PC-3 (cell line): ENCODE measurements at regions not wholly inside any gene's neighbourhood (a gene's known extent, or its start where the extent isn't known, plus 50 kb on each side); places are given as distances from the start of the nearest gene placed in this dataset.
"Not testable (repeated sequence)": the region's sequence is repeated elsewhere in the genome, so short reads cannot be mapped to it uniquely, and the experiment has no call there.

ENCODE experiments used
- ATAC-seq: fragments of 200-7000 bp; cut with Tn5 transposase; 2 replicates; pipeline ENCODE4 v1.9.1; 2020; ENCODE audit warnings: mild to moderate bottlenecking, moderate library complexity
- BruUV-seq: library from RNA; stranded (reverse); fragments of 400-500 nt; replicated peaks from 2 replicates; lab custom pipeline; 2021; lab: Mats Ljungman, UMichigan
- CTCF ChIA-PET: fragments of 300-600 bp; sonication (Branson Sonifier 250); formaldehyde crosslinking; loops from one replicate; lab custom pipeline; 2022; ENCODE audit warnings: antibody characterized with exemption; lab: Charles Lee
- POLR2A ChIA-PET: fragments of 300-600 bp; sonication (Branson Sonifier 250); formaldehyde crosslinking; loops from one replicate; lab custom pipeline; 2022; ENCODE audit warnings: antibody characterized with exemption; ENCODE audit not compliant: unreplicated experiment; lab: Charles Lee
- DNase-seq: peaks from one replicate; pipeline ENCODE4 v3.0.0-alpha.2; 2015
- H2AFZ ChIP-seq: fragments of 300-600 bp; sonication (generic); 2 replicates; pipeline ENCODE4 v1.6.0; 2016; ENCODE audit warnings: antibody characterized with exemption, low read length
- H3F3A ChIP-seq: fragments of 300-600 bp; sonication (generic); one replicate; pipeline ENCODE4 v1.6.0; 2017; ENCODE audit warnings: antibody characterized with exemption, low read length, control low read depth, mild to moderate bottlenecking; ENCODE audit not compliant: unreplicated experiment
- H3K27ac ChIP-seq: fragments of 300-600 bp; sonication (generic); 2 replicates; pipeline ENCODE4 v1.5.1; 2016; ENCODE audit warnings: mild to moderate bottlenecking, low read length
- H3K27me3 ChIP-seq: fragments of 300-600 bp; sonication (generic); 2 replicates; pipeline ENCODE4 v1.6.1; 2016; ENCODE audit warnings: low read length, mixed read lengths
- H3K36me3 ChIP-seq: fragments of 300-600 bp; sonication (generic); 2 replicates; pipeline ENCODE4 v1.6.1; 2016; ENCODE audit warnings: low read depth, mixed run types, low read length, mixed read lengths
- H3K4me1 ChIP-seq: fragments of 300-600 bp; sonication (generic); 2 replicates; pipeline ENCODE4 v1.5.1; 2016; ENCODE audit warnings: low read length; ENCODE audit not compliant: insufficient read depth
- H3K4me2 ChIP-seq: fragments of 300-600 bp; sonication (generic); 2 replicates; pipeline ENCODE4 v1.6.0; 2016; ENCODE audit warnings: low read length
- H3K4me3 ChIP-seq: fragments of 300-600 bp; sonication (generic); 2 replicates; pipeline ENCODE4 v1.5.1; 2016; ENCODE audit warnings: mild to moderate bottlenecking, low read length, mixed read lengths
- H3K79me2 ChIP-seq: fragments of 300-600 bp; sonication (generic); 2 replicates; pipeline ENCODE4 v1.6.1; 2017; ENCODE audit warnings: low read length, mixed read lengths
- H3K9ac ChIP-seq: fragments of 300-600 bp; sonication (generic); 2 replicates; pipeline ENCODE4 v1.6.0; 2016; ENCODE audit warnings: mild to moderate bottlenecking, low read length
- H3K9me2 ChIP-seq: fragments of 300-600 bp; sonication (generic); replicated peaks from 2 replicates; pipeline ENCODE4 v1.6.1; 2016; ENCODE audit warnings: mixed run types, low read length, mixed read lengths
- H3K9me3 ChIP-seq: fragments of 300-600 bp; sonication (generic); 2 replicates; pipeline ENCODE4 v1.6.1; 2016; ENCODE audit warnings: low read length, mixed read lengths
- H4K20me1 ChIP-seq: fragments of 300-600 bp; sonication (generic); 2 replicates; pipeline ENCODE4 v1.6.1; 2016; ENCODE audit warnings: low read length, mixed read lengths
- EZH2 ChIP-seq: fragments of 300-600 bp; sonication (generic); IDR thresholded peaks from one replicate; pipeline ENCODE4 v1.6.1; 2017; ENCODE audit warnings: antibody characterized with exemption, mild to moderate bottlenecking, low read length; ENCODE audit not compliant: unreplicated experiment
- EZH2phosphoT487 ChIP-seq: fragments of 300-600 bp; sonication (generic); IDR thresholded peaks from 2 replicates; pipeline ENCODE4 v1.6.1; 2018; ENCODE audit warnings: mild to moderate bottlenecking, antibody characterized with exemption, low read length, borderline replicate concordance
- intact Hi-C: fragments of 100-400 bp; cut with micrococcal nuclease; formaldehyde crosslinking; loops from 2 replicates; pipeline ENCODE4 v1.9.0; 2023
- TF ChIP-seq, protein P1 (sequence below): fragments of 300-600 bp; sonication (generic); conservative IDR thresholded peaks from 2 replicates; pipeline ENCODE4 v1.5.1; 2017; ENCODE audit warnings: antibody characterized with exemption, low read depth, mild to moderate bottlenecking, low read length

- no TSS peak for BruUV-seq
- Histone ChIP-seq H4K20me1 (no peaks in the 10 kb centered on the region), H3K79me2 (peaks cover 86% of the 10 kb centered on the region), H3F3A (no peaks in the 10 kb centered on the region), H3K27me3 (no peaks in the 10 kb centered on the region), H3K4me1 (no peaks in the 10 kb centered on the region), H3K4me2 (no peak overlapping the region), H3K27ac (no peak overlapping the region), H3K4me3 (no peak overlapping the region), H3K9me2 (no peaks in the 10 kb centered on the region), H3K36me3 (no peaks in the 10 kb centered on the region), H3K9me3 (no peaks in the 10 kb centered on the region), H2AFZ (no peak overlapping the region), H3K9ac (no peak overlapping the region)
- DNase-seq (no peak), ATAC-seq (no peak)
- POLR2A ChIA-PET, result no interaction called here
- CTCF ChIA-PET, result no interaction called here
- TF ChIP-seq EZH2 (no peak), EZH2phosphoT487 (no peak)
- TF ChIP-seq, protein P1, sequence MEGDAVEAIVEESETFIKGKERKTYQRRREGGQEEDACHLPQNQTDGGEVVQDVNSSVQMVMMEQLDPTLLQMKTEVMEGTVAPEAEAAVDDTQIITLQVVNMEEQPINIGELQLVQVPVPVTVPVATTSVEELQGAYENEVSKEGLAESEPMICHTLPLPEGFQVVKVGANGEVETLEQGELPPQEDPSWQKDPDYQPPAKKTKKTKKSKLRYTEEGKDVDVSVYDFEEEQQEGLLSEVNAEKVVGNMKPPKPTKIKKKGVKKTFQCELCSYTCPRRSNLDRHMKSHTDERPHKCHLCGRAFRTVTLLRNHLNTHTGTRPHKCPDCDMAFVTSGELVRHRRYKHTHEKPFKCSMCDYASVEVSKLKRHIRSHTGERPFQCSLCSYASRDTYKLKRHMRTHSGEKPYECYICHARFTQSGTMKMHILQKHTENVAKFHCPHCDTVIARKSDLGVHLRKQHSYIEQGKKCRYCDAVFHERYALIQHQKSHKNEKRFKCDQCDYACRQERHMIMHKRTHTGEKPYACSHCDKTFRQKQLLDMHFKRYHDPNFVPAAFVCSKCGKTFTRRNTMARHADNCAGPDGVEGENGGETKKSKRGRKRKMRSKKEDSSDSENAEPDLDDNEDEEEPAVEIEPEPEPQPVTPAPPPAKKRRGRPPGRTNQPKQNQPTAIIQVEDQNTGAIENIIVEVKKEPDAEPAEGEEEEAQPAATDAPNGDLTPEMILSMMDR, result no peak
- intact Hi-C loops, result no loop called here
Measured at GRCh38 chr6:56832225-56832624, 122.7 kb upstream of the BEND6 start.

DNA sequence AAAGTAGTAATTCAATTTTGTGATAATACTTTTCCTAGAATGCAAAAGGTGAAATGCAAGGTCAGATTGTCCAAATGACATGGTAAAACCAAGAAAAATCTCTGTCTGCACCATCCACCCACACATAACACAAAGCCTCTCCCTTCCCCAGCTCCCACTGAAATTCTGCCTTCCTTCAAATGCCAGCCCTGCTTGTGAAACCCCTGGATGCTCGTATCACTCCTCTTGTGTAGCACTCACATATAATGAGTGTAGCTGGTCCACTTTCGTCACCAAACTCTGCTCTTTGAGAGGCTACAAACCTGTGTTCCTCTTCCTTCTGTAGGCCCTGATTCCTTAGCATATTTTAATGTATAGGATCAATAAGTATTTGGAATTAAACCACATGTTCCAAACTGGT is 123.6 kb upstream of the BEND6 start:
- ATAC-seq, result no peak
- intact Hi-C loops, result no loop called here
- Histone ChIP-seq H4K20me1 (no peaks in the 10 kb centered on the region), H3K27me3 (no peaks in the 10 kb centered on the region), H3K4me2 (no peak overlapping the region), H3K79me2 (peaks cover 86% of the 10 kb centered on the region), H3K27ac (no peak overlapping the region), H3K4me1 (no peaks in the 10 kb centered on the region), H3K9me3 (no peaks in the 10 kb centered on the region), H3K4me3 (no peak overlapping the region), H2AFZ (no peak overlapping the region), H3K9ac (no peak overlapping the region), H3K9me2 (no peaks in the 10 kb centered on the region), H3F3A (no peaks in the 10 kb centered on the region), H3K36me3 (no peaks in the 10 kb centered on the region)
- TF ChIP-seq, protein P1, result no peak
- TF ChIP-seq EZH2, result no peak
- no peak for TF ChIP-seq EZH2phosphoT487
- DNase-seq, result no peak
- ChIA-PET CTCF (no interaction called here), POLR2A (no interaction called here)
- BruUV-seq, result no TSS peak

DNA sequence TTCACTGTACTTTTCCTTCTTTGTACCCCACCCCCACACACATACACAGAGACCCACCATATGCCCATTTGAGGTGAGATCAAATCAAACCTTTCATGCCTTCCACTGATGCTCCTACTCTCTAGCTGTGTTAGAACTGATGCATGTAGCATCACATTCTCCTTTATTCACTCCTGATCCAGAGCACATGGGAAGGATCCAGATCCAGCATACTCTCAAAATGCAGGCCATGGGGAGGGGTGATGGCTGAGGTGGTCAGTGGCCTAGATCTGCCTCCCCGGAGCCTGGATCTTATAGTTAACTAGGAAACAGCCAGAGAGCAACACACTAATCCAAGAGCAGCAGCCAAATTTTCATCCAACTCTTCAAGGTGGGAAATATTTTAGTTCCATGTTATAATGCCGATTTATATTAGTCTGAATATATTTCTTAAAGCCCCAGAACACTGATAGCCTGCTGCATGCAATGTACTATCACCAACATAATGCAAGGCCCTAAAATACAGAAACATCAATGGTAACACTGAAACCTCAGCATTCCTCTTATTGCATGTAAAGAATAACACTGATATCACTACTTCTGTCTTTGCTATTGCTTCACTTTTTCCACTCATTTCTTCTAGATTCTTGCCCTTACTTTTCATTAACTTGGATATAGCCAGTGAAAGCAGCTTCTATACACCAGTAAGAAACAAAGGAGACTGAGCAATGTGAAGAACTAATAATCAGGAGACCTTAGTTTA is 126.8 kb upstream of the BEND6 start:
- ATAC-seq, result no peak
- no peak overlapping the region for H3K4me3 ChIP-seq
- no peak overlapping the region for H2AFZ ChIP-seq
- no peaks in the 10 kb centered on the region for H3K36me3 ChIP-seq
- BruUV-seq, result no TSS peak
- no peak overlapping the region for H3K4me2 ChIP-seq
- no peak overlapping the region for H3K9ac ChIP-seq
- no peaks in the 10 kb centered on the region for H3K9me2 ChIP-seq
- H3K27ac ChIP-seq, result no peak overlapping the region
- H3K27me3 ChIP-seq, result no peaks in the 10 kb centered on the region
- TF ChIP-seq EZH2 (no peak), EZH2phosphoT487 (no peak)
- TF ChIP-seq, protein P1, result no peak
- no peak for DNase-seq
- intact Hi-C loops, result no loop called here
- no peaks in the 10 kb centered on the region for H3K9me3 ChIP-seq
- H3K79me2 ChIP-seq, result peaks cover 59% of the 10 kb centered on the region
- POLR2A ChIA-PET, result no interaction called here
- H4K20me1 ChIP-seq, result no peaks in the 10 kb centered on the region
- no peaks in the 10 kb centered on the region for H3F3A ChIP-seq
- CTCF ChIA-PET, result no interaction called here
- H3K4me1 ChIP-seq, result no peaks in the 10 kb centered on the region

GRCh38 chr6:56824431-56824830 is 130.5 kb upstream of the BEND6 start:
- intact Hi-C loops, H3K9ac ChIP-seq, H3K27me3 ChIP-seq, ATAC-seq, H3K4me2 ChIP-seq, H3F3A ChIP-seq, H3K9me3 ChIP-seq, H3K4me1 ChIP-seq, H3K36me3 ChIP-seq, POLR2A ChIA-PET, H3K4me3 ChIP-seq, BruUV-seq, H3K9me2 ChIP-seq, CTCF ChIA-PET, DNase-seq, H3K27ac ChIP-seq, H4K20me1 ChIP-seq, H2AFZ ChIP-seq: not testable (repeated sequence)
- peaks cover 34% of the 10 kb centered on the region for H3K79me2 ChIP-seq
